HepG2 (cell line): ENCODE measurements at regions not wholly inside any gene's neighbourhood (a gene's known extent, or its start where the extent isn't known, plus 50 kb on each side); places are given as distances from the start of the nearest gene placed in this dataset.

ENCODE experiments used
- ATAC-seq: fragments of 200-7000 bp; cut with Tn5 transposase; 3 replicates; pipeline ENCODE4 v1.9.1; 2020; ENCODE audit warnings: mild to moderate bottlenecking, moderate library complexity
- BruUV-seq: library from RNA; stranded (reverse); fragments of 400-500 nt; replicated peaks from 2 replicates; lab custom pipeline; 2021; lab: Mats Ljungman, UMichigan
- CTCF ChIA-PET: fragments of 300-600 bp; formaldehyde crosslinking; extraction: SDS; loops from one replicate; lab custom pipeline; 2021; ENCODE audit warnings: low total read pairs, inconsistent platforms, low intra/inter-chr PET ratio; lab: Yijun Ruan, JAX
- POLR2A ChIA-PET: fragments of 350-600 bp; sonication (Branson Sonifier 250); formaldehyde crosslinking; loops from one replicate; lab custom pipeline; 2020; ENCODE audit warnings: antibody characterized with exemption, inconsistent platforms; lab: Yijun Ruan, JAX
- DNase-seq: peaks from one replicate; pipeline ENCODE4 v3.0.0-alpha.2; 2015; ENCODE audit warnings: low spot score
- FAIRE-seq: peaks from 3 replicates; lab custom pipeline; 2011; peaks lifted over from hg19 to GRCh38; lab: Jason Lieb, UNC
- H2AFZ ChIP-seq: one replicate; pipeline ENCODE4 v1.6.1; 2011; ENCODE audit warnings: low read length, inconsistent platforms
- H3K27ac ChIP-seq: fragments of 300-600 bp; 3 replicates; pipeline ENCODE4 v1.8.0; 2011; ENCODE audit warnings: mixed run types, mild to moderate bottlenecking, mixed read lengths, low read length, inconsistent platforms; ENCODE audit not compliant: insufficient read depth; ENCODE audit errors: extremely low read length
- H3K27me3 ChIP-seq, 2 experiments: fragments of 200-600 bp in 1 of 2; 2 replicates in 1 of 2; 3 replicates in 1 of 2; pipeline versions ENCODE4 v1.6.0 to v1.8.0; 2011; ENCODE audit warnings: low read length in 2 of 2, mild to moderate bottlenecking in 2 of 2, moderate library complexity in 2 of 2, inconsistent platforms in 1 of 2; ENCODE audit not compliant: insufficient read depth in 2 of 2, control insufficient read depth in 1 of 2
- H3K36me3 ChIP-seq, 2 experiments: fragments of 200-600 bp in 1 of 2; replicated peaks in 1 of 2; 2 replicates in 1 of 2; 3 replicates in 1 of 2; pipeline versions ENCODE4 v1.5.1 to v1.8.0; 2011; ENCODE audit warnings: low read length in 2 of 2, inconsistent platforms in 1 of 2; ENCODE audit not compliant: insufficient read depth in 2 of 2, control insufficient read depth in 1 of 2
- H3K4me1 ChIP-seq: 2 replicates; pipeline ENCODE4 v1.5.1; 2012; ENCODE audit warnings: low read length, inconsistent platforms; ENCODE audit not compliant: insufficient read depth
- H3K4me2 ChIP-seq: 2 replicates; pipeline ENCODE4 v1.6.0; 2011; ENCODE audit warnings: low read depth, low read length, inconsistent platforms
- H3K4me3 ChIP-seq, 3 experiments: fragments of 200-600 bp in 1 of 3; sonication (generic), shearing (Covaris generic) in 1 of 3; replicated peaks in 1 of 3; 2 replicates each; pipeline ENCODE4 v1.5.1; 2011 to 2016; ENCODE audit warnings: low read length in 3 of 3, inconsistent platforms in 2 of 3, low read depth in 2 of 3, mild to moderate bottlenecking in 2 of 3, control low read depth in 1 of 3, mixed read lengths in 1 of 3; ENCODE audit not compliant: insufficient read depth in 1 of 3
- H3K79me2 ChIP-seq: one replicate; pipeline ENCODE4 v1.6.1; 2011; ENCODE audit warnings: low read length, inconsistent platforms; ENCODE audit not compliant: insufficient read depth
- H3K9ac ChIP-seq: 2 replicates; pipeline ENCODE4 v1.6.0; 2011; ENCODE audit warnings: mild to moderate bottlenecking, low read depth, low read length, inconsistent platforms; ENCODE audit not compliant: insufficient read depth
- H3K9me3 ChIP-seq: 2 replicates; pipeline ENCODE4 v1.5.1; 2012; ENCODE audit warnings: mild to moderate bottlenecking, low read length
- H4K20me1 ChIP-seq: 2 replicates; pipeline ENCODE4 v1.6.0; 2011; ENCODE audit warnings: inconsistent platforms, mild to moderate bottlenecking, low read length, moderate library complexity; ENCODE audit not compliant: insufficient read depth
- CEBPG ChIP-seq: IDR thresholded peaks from 2 replicates; pipeline ENCODE4 v1.6.1; 2016
- CHCHD3 ChIP-seq: sonication (generic); formaldehyde crosslinking; IDR thresholded peaks from 2 replicates; pipeline ENCODE4 v1.8.0; 2022; ENCODE audit warnings: mild to moderate bottlenecking, missing genetic modification reagents, moderate library complexity
- KDM5A ChIP-seq: fragments of 200-600 bp; sonication (generic); IDR thresholded peaks from 2 replicates; pipeline ENCODE4 v1.7.0; 2018; ENCODE audit warnings: antibody characterized with exemption, mild to moderate bottlenecking, low read length, borderline replicate concordance
- NFIB ChIP-seq: sonication (generic); formaldehyde crosslinking; IDR thresholded peaks from 2 replicates; pipeline ENCODE4 v1.9.0; 2021; ENCODE audit warnings: missing genetic modification reagents, mild to moderate bottlenecking, borderline replicate concordance
- NFRKB ChIP-seq: fragments of 450-650 bp; IDR thresholded peaks from 2 replicates; pipeline ENCODE4 v1.6.1; 2017
- POGZ ChIP-seq: sonication (generic); formaldehyde crosslinking; IDR thresholded peaks from 2 replicates; pipeline ENCODE4 v1.4.0; 2020; ENCODE audit warnings: mild to moderate bottlenecking, missing genetic modification reagents
- RCOR2 ChIP-seq: IDR thresholded peaks from 2 replicates; pipeline ENCODE4 v1.6.1; 2016; ENCODE audit warnings: missing biosample characterization, missing genetic modification reagents
- SRY ChIP-seq: sonication (generic); formaldehyde crosslinking; IDR thresholded peaks from 2 replicates; pipeline ENCODE4 v1.8.0; 2022; ENCODE audit warnings: mild to moderate bottlenecking, missing genetic modification reagents
- TERF1 ChIP-seq: sonication (generic); formaldehyde crosslinking; IDR thresholded peaks from 2 replicates; pipeline ENCODE4 v1.8.0; 2022; ENCODE audit warnings: mild to moderate bottlenecking, missing genetic modification reagents, moderate library complexity
- TRIM22 ChIP-seq: fragments of 450-650 bp; IDR thresholded peaks from 2 replicates; pipeline ENCODE4 v1.6.1; 2017
- ZC3H4 ChIP-seq: sonication (generic); formaldehyde crosslinking; IDR thresholded peaks from 2 replicates; pipeline ENCODE4 v1.4.0; 2020; ENCODE audit warnings: missing genetic modification reagents, borderline replicate concordance
- ZNF18 ChIP-seq: sonication (generic); formaldehyde crosslinking; IDR thresholded peaks from 2 replicates; pipeline ENCODE4 v1.8.0; 2022; ENCODE audit warnings: mild to moderate bottlenecking, missing genetic modification reagents; ENCODE audit not compliant: insufficient replicate concordance
- ZNF20 ChIP-seq: sonication (generic); formaldehyde crosslinking; IDR thresholded peaks from 2 replicates; pipeline ENCODE4 v1.4.0; 2020; ENCODE audit warnings: mild to moderate bottlenecking, moderate library complexity, missing genetic modification reagents
- ZNF264 ChIP-seq: sonication (generic); formaldehyde crosslinking; IDR thresholded peaks from 2 replicates; pipeline ENCODE4 v1.4.0; 2020; ENCODE audit warnings: missing genetic modification reagents
- ZNF34 ChIP-seq: sonication (generic); formaldehyde crosslinking; IDR thresholded peaks from 2 replicates; pipeline ENCODE4 v1.4.0; 2020; ENCODE audit warnings: mild to moderate bottlenecking, missing genetic modification reagents, borderline replicate concordance
- ZNF383 ChIP-seq: sonication (generic); formaldehyde crosslinking; IDR thresholded peaks from 2 replicates; pipeline ENCODE4 v1.4.0; 2020; ENCODE audit warnings: missing genetic modification reagents, mild to moderate bottlenecking, borderline replicate concordance
- ZNF567 ChIP-seq: sonication (generic); formaldehyde crosslinking; IDR thresholded peaks from 2 replicates; pipeline ENCODE4 v1.8.1; 2023; ENCODE audit warnings: mild to moderate bottlenecking, missing genetic modification reagents, borderline replicate concordance
- WGBS: methylation state at CpG from one replicate; pipeline ENCODE4 v1.1.6; 2017; ENCODE audit warnings: low lambda C conversion rate; 5-methylcytosine and 5-hydroxymethylcytosine counted together
- in situ Hi-C: cut with HindIII; loops from 2 replicates; pipeline ENCODE4 v1.10.0; 2017; ENCODE audit warnings: low pct_unique_long_range_greater_than_20kb; ENCODE audit not compliant: extremely low pct_ligation_motif_present
- intact Hi-C: fragments of 100-400 bp; cut with micrococcal nuclease; formaldehyde crosslinking; loops from one replicate; pipeline ENCODE4 v1.10.0; 2022; ENCODE audit not compliant: unreplicated experiment

- no peak for TF ChIP-seq POGZ (CRISPR knock-in tag)
- TF ChIP-seq CHCHD3 (CRISPR knock-in tag) = no peak
- no peak for TF ChIP-seq ZNF264
- no peak for TF ChIP-seq RCOR2 (CRISPR knock-in tag)
These were observed 184.9 kb downstream of the KIT start (continued) for GRCh38 chr4:54842656-54843055.

GRCh38 chr4:54842226-54842625 is 184.5 kb downstream of the KIT start:
- intact Hi-C loops = no loop called here
- no peak for ATAC-seq
- 43% methylated on average over 1 of the region's 1 CpG for WGBS

More at GRCh38 chr4:54842226-54842625, 184.5 kb downstream of the KIT start:
- in situ Hi-C loops = no loop called here
- no peaks in the 10 kb centered on the region for H4K20me1 ChIP-seq
- no peak overlapping the region for H3K9ac ChIP-seq
- no peaks in the 10 kb centered on the region for H3K79me2 ChIP-seq
- FAIRE-seq = no peak
- DNase-seq = no peak
- no peak overlapping the region for H2AFZ ChIP-seq
- no peak overlapping the region for H3K4me2 ChIP-seq
- H3K27ac ChIP-seq = no peak overlapping the region
- POLR2A ChIA-PET = no interaction called here
- no peaks in the 10 kb centered on the region for H3K36me3 ChIP-seq
- H3K4me1 ChIP-seq = no peaks in the 10 kb centered on the region
- H3K9me3 ChIP-seq = no peaks in the 10 kb centered on the region
- CTCF ChIA-PET = no interaction called here
- H3K27me3 ChIP-seq = no peaks in the 10 kb centered on the region
- TF ChIP-seq KDM5A (no peak), ZNF34 (CRISPR knock-in tag) (no peak), CEBPG (CRISPR knock-in tag) (no peak), ZC3H4 (no peak), NFRKB (no peak), ZNF567 (CRISPR knock-in tag) (no peak), TRIM22 (no peak), ZNF20 (CRISPR knock-in tag) (no peak), TERF1 (no peak), NFIB (CRISPR knock-in tag) (no peak), ZNF18 (CRISPR knock-in tag) (no peak), SRY (CRISPR knock-in tag) (no peak), ZNF383 (CRISPR knock-in tag) (no peak)
- TF ChIP-seq, all 625 proteins: peak for 0
- H3K4me3 ChIP-seq = no peak overlapping the region
- BruUV-seq = no TSS peak
